ENCODE measurements at regions not wholly inside any gene's neighbourhood (a gene's known extent, or its start where the extent isn't known, plus 50 kb on each side); places are given as distances from the start of the nearest gene placed in this dataset.

DNA sequence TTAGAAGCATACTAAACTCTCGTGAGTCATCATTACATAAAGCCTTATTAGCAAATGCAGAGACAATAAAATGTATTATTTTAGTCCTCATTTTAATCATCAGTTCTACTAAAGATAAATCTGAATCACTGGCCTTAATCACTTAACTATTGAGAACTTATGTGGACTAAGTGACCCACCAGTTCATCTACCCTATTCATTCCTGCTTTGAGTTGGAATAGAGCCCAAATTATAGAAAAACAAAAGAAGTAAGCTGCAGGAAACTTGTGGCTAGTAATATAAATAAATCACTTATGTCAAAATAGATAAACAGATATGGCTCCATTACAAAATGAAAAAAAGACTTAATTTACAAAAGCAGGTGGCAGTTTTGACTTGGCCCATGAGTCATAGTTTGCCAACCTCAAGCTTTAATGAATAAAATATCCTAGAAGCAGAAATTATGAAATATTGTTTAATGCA, 851.8 kb upstream of the CRIM1 start:
- TF ChIP-seq, protein P1, sequence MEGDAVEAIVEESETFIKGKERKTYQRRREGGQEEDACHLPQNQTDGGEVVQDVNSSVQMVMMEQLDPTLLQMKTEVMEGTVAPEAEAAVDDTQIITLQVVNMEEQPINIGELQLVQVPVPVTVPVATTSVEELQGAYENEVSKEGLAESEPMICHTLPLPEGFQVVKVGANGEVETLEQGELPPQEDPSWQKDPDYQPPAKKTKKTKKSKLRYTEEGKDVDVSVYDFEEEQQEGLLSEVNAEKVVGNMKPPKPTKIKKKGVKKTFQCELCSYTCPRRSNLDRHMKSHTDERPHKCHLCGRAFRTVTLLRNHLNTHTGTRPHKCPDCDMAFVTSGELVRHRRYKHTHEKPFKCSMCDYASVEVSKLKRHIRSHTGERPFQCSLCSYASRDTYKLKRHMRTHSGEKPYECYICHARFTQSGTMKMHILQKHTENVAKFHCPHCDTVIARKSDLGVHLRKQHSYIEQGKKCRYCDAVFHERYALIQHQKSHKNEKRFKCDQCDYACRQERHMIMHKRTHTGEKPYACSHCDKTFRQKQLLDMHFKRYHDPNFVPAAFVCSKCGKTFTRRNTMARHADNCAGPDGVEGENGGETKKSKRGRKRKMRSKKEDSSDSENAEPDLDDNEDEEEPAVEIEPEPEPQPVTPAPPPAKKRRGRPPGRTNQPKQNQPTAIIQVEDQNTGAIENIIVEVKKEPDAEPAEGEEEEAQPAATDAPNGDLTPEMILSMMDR (tag by site-specific recombination; IDR thresholded peaks at IDR 0.05) = no peak
- TF ChIP-seq, protein P2, sequence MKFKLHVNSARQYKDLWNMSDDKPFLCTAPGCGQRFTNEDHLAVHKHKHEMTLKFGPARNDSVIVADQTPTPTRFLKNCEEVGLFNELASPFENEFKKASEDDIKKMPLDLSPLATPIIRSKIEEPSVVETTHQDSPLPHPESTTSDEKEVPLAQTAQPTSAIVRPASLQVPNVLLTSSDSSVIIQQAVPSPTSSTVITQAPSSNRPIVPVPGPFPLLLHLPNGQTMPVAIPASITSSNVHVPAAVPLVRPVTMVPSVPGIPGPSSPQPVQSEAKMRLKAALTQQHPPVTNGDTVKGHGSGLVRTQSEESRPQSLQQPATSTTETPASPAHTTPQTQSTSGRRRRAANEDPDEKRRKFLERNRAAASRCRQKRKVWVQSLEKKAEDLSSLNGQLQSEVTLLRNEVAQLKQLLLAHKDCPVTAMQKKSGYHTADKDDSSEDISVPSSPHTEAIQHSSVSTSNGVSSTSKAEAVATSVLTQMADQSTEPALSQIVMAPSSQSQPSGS (tag by site-specific recombination; IDR thresholded peaks at IDR 0.05; ENCODE audit: low read depth) = no peak
- no peak for TF ChIP-seq ZNF558 (tag by site-specific recombination; IDR thresholded peaks at IDR 0.05)

Data from HEK293 (cell line).